NCI-H774 (cell line): ENCODE measurements at regions not wholly inside any gene's neighbourhood (a gene's known extent, or its start where the extent isn't known, plus 50 kb on each side); places are given as distances from the start of the nearest gene placed in this dataset.

Experiments used
- DNase-seq: peaks from one replicate; lab custom pipeline; 2025; lab: John Stamatoyannopoulos, UW

- DNase-seq = no peak
These were observed 451.3 kb downstream of the FOXG1 start for GRCh38 chr14:29217813-29218450.

- no peak for DNase-seq
These were observed 453.5 kb downstream of the FOXG1 start for GRCh38 chr14:29220072-29220471.

GRCh38 chr14:29220566-29220965, 454.0 kb downstream of the FOXG1 start:
- no peak for DNase-seq

- no peak for DNase-seq
These were observed 455.4 kb downstream of the FOXG1 start for GRCh38 chr14:29222006-29222405.

- DNase-seq = no peak
These were observed 456.2 kb downstream of the FOXG1 start for GRCh38 chr14:29222671-29223268.

GRCh38 chr14:29223947-29224346, 457.4 kb downstream of the FOXG1 start:
- DNase-seq = no peak

GRCh38 chr14:29227631-29228030, 461.0 kb downstream of the FOXG1 start:
- DNase-seq = no peak

GRCh38 chr14:29232153-29232552, 465.6 kb downstream of the FOXG1 start:
- DNase-seq = no peak

GRCh38 chr14:29232711-29233110, 466.1 kb downstream of the FOXG1 start:
- no peak for DNase-seq

- no peak for DNase-seq
These were observed 466.6 kb downstream of the FOXG1 start for GRCh38 chr14:29233188-29233587.

- no peak for DNase-seq
These were observed 469.4 kb downstream of the FOXG1 start for GRCh38 chr14:29235991-29236390.

- no peak for DNase-seq
These were observed 469.8 kb downstream of the FOXG1 start for GRCh38 chr14:29236401-29236800.

- no peak for DNase-seq
These were observed 470.3 kb downstream of the FOXG1 start for GRCh38 chr14:29236848-29237247.

GRCh38 chr14:29240066-29240465, 473.5 kb downstream of the FOXG1 start:
- no peak for DNase-seq

GRCh38 chr14:29242755-29243754, 476.5 kb downstream of the FOXG1 start:
- peak; percentile 49 for DNase-seq

GRCh38 chr14:29255692-29256091, 489.1 kb downstream of the FOXG1 start:
- no peak for DNase-seq

GRCh38 chr14:29262979-29263378, 496.4 kb downstream of the FOXG1 start:
- no peak for DNase-seq

GRCh38 chr14:29264865-29265264, 498.3 kb downstream of the FOXG1 start:
- no peak for DNase-seq

GRCh38 chr14:29265852-29266251, 499.3 kb downstream of the FOXG1 start:
- DNase-seq = no peak

- DNase-seq = no peak
These were observed 505.1 kb downstream of the FOXG1 start for GRCh38 chr14:29271669-29272068.

- no peak for DNase-seq
These were observed 506.9 kb downstream of the FOXG1 start for GRCh38 chr14:29273513-29273912.

- no peak for DNase-seq
These were observed 508.5 kb downstream of the FOXG1 start for GRCh38 chr14:29274890-29275596.
